ENCODE measurements at regions not wholly inside any gene's neighbourhood (a gene's known extent, or its start where the extent isn't known, plus 50 kb on each side); places are given as distances from the start of the nearest gene placed in this dataset.

- Mint-ChIP-seq H3K4me3 (ENCODE audit: low read depth) (no peak overlapping the region), H3K27ac (no peak overlapping the region), H3K9me3 (peaks cover 5% of the 10 kb centered on the region), H3K27me3 (ENCODE audit: low read depth) (no peaks in the 10 kb centered on the region), H3K36me3 (ENCODE audit: low read depth) (no peaks in the 10 kb centered on the region), H3K4me1 (ENCODE audit: low read depth) (peaks cover 1% of the 10 kb centered on the region)
- DNase-seq (ENCODE audit: low spot score) = no peak
- intact Hi-C loops (cut with micrococcal nuclease) = no loop called here
Measured at GRCh38 chr14:53355581-53356112, 202.5 kb upstream of the DDHD1 start.

GRCh38 chr14:53354336-53354735, 201.2 kb upstream of the DDHD1 start:
- H3K9me3 Mint-ChIP-seq = peaks cover 3% of the 10 kb centered on the region
- no peak overlapping the region for H3K4me3 Mint-ChIP-seq (ENCODE audit: low read depth)
- intact Hi-C loops (cut with micrococcal nuclease) = no loop called here
- no peaks in the 10 kb centered on the region for H3K27me3 Mint-ChIP-seq (ENCODE audit: low read depth)
- no peak overlapping the region for H3K27ac Mint-ChIP-seq
- H3K4me1 Mint-ChIP-seq (ENCODE audit: low read depth) = peaks cover 1% of the 10 kb centered on the region
- DNase-seq (ENCODE audit: low spot score) = no peak
- H3K36me3 Mint-ChIP-seq (ENCODE audit: low read depth) = no peaks in the 10 kb centered on the region

GRCh38 chr14:53350866-53351265, 197.7 kb upstream of the DDHD1 start:
- peaks cover 1% of the 10 kb centered on the region for H3K4me1 Mint-ChIP-seq (ENCODE audit: low read depth)
- intact Hi-C loops (cut with micrococcal nuclease) = no loop called here
- H3K36me3 Mint-ChIP-seq (ENCODE audit: low read depth) = no peaks in the 10 kb centered on the region
- H3K27me3 Mint-ChIP-seq (ENCODE audit: low read depth) = no peaks in the 10 kb centered on the region
- no peak overlapping the region for H3K27ac Mint-ChIP-seq
- H3K9me3 Mint-ChIP-seq = no peaks in the 10 kb centered on the region
- DNase-seq (ENCODE audit: low spot score) = no peak
- no peak overlapping the region for H3K4me3 Mint-ChIP-seq (ENCODE audit: low read depth)

GRCh38 chr14:53350429-53350828, 197.3 kb upstream of the DDHD1 start:
- Mint-ChIP-seq H3K27me3 (ENCODE audit: low read depth) (no peaks in the 10 kb centered on the region), H3K27ac (no peak overlapping the region), H3K36me3 (ENCODE audit: low read depth) (no peaks in the 10 kb centered on the region), H3K4me1 (ENCODE audit: low read depth) (peaks cover under 1% of the 10 kb centered on the region), H3K4me3 (ENCODE audit: low read depth) (no peak overlapping the region), H3K9me3 (no peaks in the 10 kb centered on the region)
- no peak for DNase-seq (ENCODE audit: low spot score)
- intact Hi-C loops (cut with micrococcal nuclease) = no loop called here

GRCh38 chr14:53346988-53347387, 193.9 kb upstream of the DDHD1 start:
- Mint-ChIP-seq H3K36me3 (ENCODE audit: low read depth) (no peaks in the 10 kb centered on the region), H3K9me3 (no peaks in the 10 kb centered on the region), H3K27me3 (ENCODE audit: low read depth) (no peaks in the 10 kb centered on the region), H3K4me1 (ENCODE audit: low read depth) (no peaks in the 10 kb centered on the region), H3K27ac (no peak overlapping the region), H3K4me3 (ENCODE audit: low read depth) (no peak overlapping the region)
- intact Hi-C loops (cut with micrococcal nuclease) = no loop called here
- no peak for DNase-seq (ENCODE audit: low spot score)

DNA sequence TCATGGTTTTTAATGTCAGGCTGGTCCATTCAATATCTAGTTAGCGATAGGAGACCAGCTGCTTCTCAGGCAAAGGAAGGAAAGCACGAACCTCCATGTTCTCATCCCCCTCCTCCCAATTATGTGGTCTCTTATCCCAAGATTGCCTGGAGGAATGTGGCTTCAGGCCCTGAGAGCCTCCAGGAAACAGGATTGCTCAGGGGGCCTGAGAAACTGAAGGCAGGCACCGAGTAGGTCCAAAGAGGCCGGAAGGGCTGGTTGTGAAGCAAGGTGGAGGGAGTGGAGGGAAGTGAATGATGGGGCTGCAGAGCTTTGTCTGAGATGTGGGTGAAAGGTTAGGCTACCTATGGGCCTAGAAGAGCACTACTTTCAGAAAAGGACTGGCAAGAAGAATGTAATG, 188.2 kb upstream of the DDHD1 start:
- H3K4me3 Mint-ChIP-seq (ENCODE audit: low read depth) = no peak overlapping the region
- DNase-seq (ENCODE audit: low spot score) = no peak
- no peak overlapping the region for H3K27ac Mint-ChIP-seq
- intact Hi-C loops (cut with micrococcal nuclease) = no loop called here
- no peaks in the 10 kb centered on the region for H3K27me3 Mint-ChIP-seq (ENCODE audit: low read depth)
- no peaks in the 10 kb centered on the region for H3K4me1 Mint-ChIP-seq (ENCODE audit: low read depth)
- H3K9me3 Mint-ChIP-seq = no peaks in the 10 kb centered on the region
- no peaks in the 10 kb centered on the region for H3K36me3 Mint-ChIP-seq (ENCODE audit: low read depth)

DNA sequence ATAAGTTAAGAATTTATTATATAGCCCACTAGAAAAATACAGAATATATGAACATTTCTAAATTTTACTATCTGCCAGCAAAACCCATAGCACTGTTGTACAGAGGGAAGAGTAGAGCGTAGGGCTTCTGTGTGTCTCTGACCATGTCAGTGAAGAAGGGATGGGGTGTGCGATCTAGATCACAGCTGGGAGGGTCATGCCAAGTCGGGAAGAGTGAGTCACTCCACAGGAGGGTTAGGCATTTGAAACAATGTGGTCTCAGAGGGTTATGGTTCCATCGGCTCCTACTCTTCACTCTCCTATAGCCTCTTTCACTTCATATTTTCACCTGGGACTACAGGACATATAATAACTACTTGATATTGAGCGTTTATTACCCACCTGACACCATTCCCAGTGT, 185.1 kb upstream of the DDHD1 start:
- H3K4me3 Mint-ChIP-seq (ENCODE audit: low read depth) = no peak overlapping the region
- DNase-seq (ENCODE audit: low spot score) = no peak
- H3K27ac Mint-ChIP-seq = no peak overlapping the region
- H3K36me3 Mint-ChIP-seq (ENCODE audit: low read depth) = no peaks in the 10 kb centered on the region
- H3K4me1 Mint-ChIP-seq (ENCODE audit: low read depth) = no peaks in the 10 kb centered on the region
- no peaks in the 10 kb centered on the region for H3K27me3 Mint-ChIP-seq (ENCODE audit: low read depth)
- intact Hi-C loops (cut with micrococcal nuclease) = no loop called here
- H3K9me3 Mint-ChIP-seq = no peaks in the 10 kb centered on the region

GRCh38 chr14:53336729-53337128, 183.6 kb upstream of the DDHD1 start:
- DNase-seq (ENCODE audit: low spot score) = no peak
- no peaks in the 10 kb centered on the region for H3K9me3 Mint-ChIP-seq
- no peaks in the 10 kb centered on the region for H3K4me1 Mint-ChIP-seq (ENCODE audit: low read depth)
- intact Hi-C loops (cut with micrococcal nuclease) = no loop called here
- H3K27me3 Mint-ChIP-seq (ENCODE audit: low read depth) = no peaks in the 10 kb centered on the region
- H3K27ac Mint-ChIP-seq = no peak overlapping the region
- H3K4me3 Mint-ChIP-seq (ENCODE audit: low read depth) = no peak overlapping the region
- no peaks in the 10 kb centered on the region for H3K36me3 Mint-ChIP-seq (ENCODE audit: low read depth)

DNA sequence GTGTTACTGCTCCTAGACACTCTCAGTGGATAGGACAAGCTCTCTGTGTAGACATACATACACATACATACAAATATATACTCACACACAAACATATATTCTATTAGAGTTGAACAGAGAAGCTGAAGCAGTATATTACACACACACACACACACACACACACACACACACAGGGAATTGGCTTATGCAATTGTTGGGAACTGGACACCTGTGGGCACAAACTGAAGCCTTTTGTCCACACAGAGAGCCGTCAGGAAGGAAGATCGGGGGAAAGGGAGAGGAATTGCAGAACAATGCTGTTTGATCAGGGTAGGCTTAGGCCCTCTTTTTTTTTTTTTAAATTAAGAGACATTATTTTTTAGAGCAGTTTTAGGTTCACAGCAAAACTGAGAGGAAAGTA, 180.7 kb upstream of the DDHD1 start:
- Mint-ChIP-seq H3K27me3 (ENCODE audit: low read depth) (no peaks in the 10 kb centered on the region), H3K4me1 (ENCODE audit: low read depth) (peaks cover 6% of the 10 kb centered on the region), H3K9me3 (no peaks in the 10 kb centered on the region), H3K27ac (no peak overlapping the region), H3K36me3 (ENCODE audit: low read depth) (no peaks in the 10 kb centered on the region), H3K4me3 (ENCODE audit: low read depth) (no peak overlapping the region)
- no peak for DNase-seq (ENCODE audit: low spot score)
- intact Hi-C loops (cut with micrococcal nuclease) = no loop called here

- DNase-seq (ENCODE audit: low spot score) = no peak
- intact Hi-C loops (cut with micrococcal nuclease) = no loop called here
Measured at GRCh38 chr14:53331921-53332320, 178.8 kb upstream of the DDHD1 start.

GRCh38 chr14:53331247-53331646, 178.1 kb upstream of the DDHD1 start:
- intact Hi-C loops (cut with micrococcal nuclease) = no loop called here
- H3K27me3 Mint-ChIP-seq (ENCODE audit: low read depth) = peaks cover 2% of the 10 kb centered on the region
- H3K4me1 Mint-ChIP-seq (ENCODE audit: low read depth) = peaks cover 6% of the 10 kb centered on the region
- no peak overlapping the region for H3K27ac Mint-ChIP-seq
- no peak for DNase-seq (ENCODE audit: low spot score)
- H3K9me3 Mint-ChIP-seq = no peaks in the 10 kb centered on the region
- no peaks in the 10 kb centered on the region for H3K36me3 Mint-ChIP-seq (ENCODE audit: low read depth)
- no peak overlapping the region for H3K4me3 Mint-ChIP-seq (ENCODE audit: low read depth)

More at GRCh38 chr14:53331921-53332320, 178.8 kb upstream of the DDHD1 start:
- H3K4me3 Mint-ChIP-seq (ENCODE audit: low read depth) = no peak overlapping the region
- H3K36me3 Mint-ChIP-seq (ENCODE audit: low read depth) = no peaks in the 10 kb centered on the region
- H3K9me3 Mint-ChIP-seq = no peaks in the 10 kb centered on the region
- peaks cover 6% of the 10 kb centered on the region for H3K4me1 Mint-ChIP-seq (ENCODE audit: low read depth)
- H3K27me3 Mint-ChIP-seq (ENCODE audit: low read depth) = peaks cover 2% of the 10 kb centered on the region
- no peak overlapping the region for H3K27ac Mint-ChIP-seq

DNA sequence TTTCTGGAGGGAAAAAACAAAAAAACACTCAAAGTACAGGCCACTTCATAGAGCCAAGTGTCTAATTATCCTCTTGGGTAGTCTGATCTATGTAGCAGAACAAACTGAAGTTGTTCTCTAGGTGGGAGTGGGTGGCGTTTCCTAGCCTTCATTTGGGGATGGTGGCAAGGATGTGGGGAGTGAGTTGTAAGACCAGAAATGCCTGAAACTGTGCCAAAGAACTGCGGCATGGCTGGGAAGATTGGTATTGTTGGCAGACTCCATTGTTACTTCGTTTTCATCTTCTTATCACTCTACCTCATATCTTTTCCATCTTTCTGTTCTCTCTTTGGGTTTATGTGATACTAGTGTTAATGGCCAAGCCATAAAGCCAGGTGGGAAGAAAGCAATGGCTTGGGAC, 177.3 kb upstream of the DDHD1 start:
- Mint-ChIP-seq H3K9me3 (no peaks in the 10 kb centered on the region), H3K27ac (no peak overlapping the region), H3K36me3 (ENCODE audit: low read depth) (no peaks in the 10 kb centered on the region), H3K4me1 (ENCODE audit: low read depth) (peaks cover 6% of the 10 kb centered on the region), H3K4me3 (ENCODE audit: low read depth) (no peak overlapping the region), H3K27me3 (ENCODE audit: low read depth) (peaks cover 2% of the 10 kb centered on the region)
- intact Hi-C loops (cut with micrococcal nuclease) = no loop called here
- no peak for DNase-seq (ENCODE audit: low spot score)

DNA sequence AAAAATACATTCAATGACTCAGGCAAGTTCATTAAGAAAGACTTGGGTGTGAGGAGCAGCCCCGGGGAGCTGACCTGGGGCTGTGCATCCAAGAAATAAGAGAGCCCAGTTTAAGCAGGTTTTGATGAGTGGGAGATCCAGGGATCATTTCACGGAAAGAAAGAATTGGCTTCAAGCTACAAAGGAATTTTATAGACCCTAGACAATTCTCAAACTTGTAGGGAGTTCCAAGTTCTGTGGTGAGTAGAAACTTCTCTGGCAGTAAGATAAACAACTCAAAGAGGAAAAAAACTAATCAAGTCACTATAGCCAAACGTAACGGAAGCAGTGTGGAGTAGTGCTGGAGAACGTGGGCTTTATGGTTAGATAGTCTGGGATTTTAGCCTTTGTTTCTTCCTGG, 175.7 kb upstream of the DDHD1 start:
- Mint-ChIP-seq H3K4me1 (ENCODE audit: low read depth) (peaks cover 6% of the 10 kb centered on the region), H3K27me3 (ENCODE audit: low read depth) (peaks cover 2% of the 10 kb centered on the region), H3K27ac (no peak overlapping the region), H3K36me3 (ENCODE audit: low read depth) (no peaks in the 10 kb centered on the region), H3K9me3 (no peaks in the 10 kb centered on the region), H3K4me3 (ENCODE audit: low read depth) (no peak overlapping the region)
- intact Hi-C loops (cut with micrococcal nuclease) = no loop called here
- no peak for DNase-seq (ENCODE audit: low spot score)

GRCh38 chr14:53327716-53328115, 174.6 kb upstream of the DDHD1 start:
- no peak overlapping the region for H3K27ac Mint-ChIP-seq

More at GRCh38 chr14:53327716-53328115, 174.6 kb upstream of the DDHD1 start:
- intact Hi-C loops (cut with micrococcal nuclease) = no loop called here
- Mint-ChIP-seq H3K9me3 (no peaks in the 10 kb centered on the region), H3K4me3 (ENCODE audit: low read depth) (no peak overlapping the region), H3K4me1 (ENCODE audit: low read depth) (peaks cover 6% of the 10 kb centered on the region), H3K36me3 (ENCODE audit: low read depth) (no peaks in the 10 kb centered on the region), H3K27me3 (ENCODE audit: low read depth) (peaks cover 2% of the 10 kb centered on the region)
- no peak for DNase-seq (ENCODE audit: low spot score)

Measured in activated T-helper 2 cell treated with anti-CD3 and anti-CD28 coated beads, Interferon-gamma antibody, Interleukin-2, Interleukin-4, amounts not matched to agents 10 μg/mL and 5 μg/mL and 100 μg/mL, durations not matched to agents 14 hours and 24 hours and 36 hours (primary cell).